ENCODE measurements at regions not wholly inside any gene's neighbourhood (a gene's known extent, or its start where the extent isn't known, plus 50 kb on each side); places are given as distances from the start of the nearest gene placed in this dataset.

GRCh38 chr1:116857092-116857491 is 52.6 kb upstream of the PTGFRN start:
- no peak for TF ChIP-seq POLR2A (IDR thresholded peaks at IDR 0.05)
- TF ChIP-seq CTCF (IDR thresholded peaks at IDR 0.05), result no peak
